Neural crest cell (in vitro differentiated cells): ENCODE measurements at regions not wholly inside any gene's neighbourhood (a gene's known extent, or its start where the extent isn't known, plus 50 kb on each side); places are given as distances from the start of the nearest gene placed in this dataset.
"Not testable (repeated sequence)": the region's sequence is repeated elsewhere in the genome, so short reads cannot be mapped to it uniquely, and the experiment has no call there.

Experiments
- DNase-seq: peaks from one replicate; pipeline ENCODE4 v3.0.0; 2021; ENCODE audit warnings: low read depth, mixed read lengths, low spot score
- H3K27ac Mint-ChIP-seq: one replicate; pipeline ENCODE4 v1.8.0; 2021; ENCODE audit warnings: mild to moderate bottlenecking, mixed read lengths; ENCODE audit not compliant: unreplicated experiment
- H3K27me3 Mint-ChIP-seq: 2 replicates; pipeline ENCODE4 v1.8.0; 2021; ENCODE audit warnings: low read depth, mild to moderate bottlenecking, mixed read lengths
- H3K36me3 Mint-ChIP-seq: 2 replicates; pipeline ENCODE4 v1.8.0; 2021; ENCODE audit warnings: low read depth, mild to moderate bottlenecking, mixed read lengths
- H3K4me1 Mint-ChIP-seq: 2 replicates; pipeline ENCODE4 v1.8.0; 2021; ENCODE audit warnings: mixed read lengths
- H3K4me3 Mint-ChIP-seq: one replicate; pipeline ENCODE4 v1.8.0; 2021; ENCODE audit warnings: mild to moderate bottlenecking, mixed read lengths
- H3K9me3 Mint-ChIP-seq: 2 replicates; pipeline ENCODE4 v1.8.0; 2021; ENCODE audit warnings: mixed read lengths
- CTCF ChIP-seq: fragments of 200-600 bp; sonication (generic); conservative IDR thresholded peaks from 2 replicates; pipeline ENCODE4 v1.5.0; 2021; ENCODE audit warnings: antibody characterized with exemption, mild to moderate bottlenecking

DNA sequence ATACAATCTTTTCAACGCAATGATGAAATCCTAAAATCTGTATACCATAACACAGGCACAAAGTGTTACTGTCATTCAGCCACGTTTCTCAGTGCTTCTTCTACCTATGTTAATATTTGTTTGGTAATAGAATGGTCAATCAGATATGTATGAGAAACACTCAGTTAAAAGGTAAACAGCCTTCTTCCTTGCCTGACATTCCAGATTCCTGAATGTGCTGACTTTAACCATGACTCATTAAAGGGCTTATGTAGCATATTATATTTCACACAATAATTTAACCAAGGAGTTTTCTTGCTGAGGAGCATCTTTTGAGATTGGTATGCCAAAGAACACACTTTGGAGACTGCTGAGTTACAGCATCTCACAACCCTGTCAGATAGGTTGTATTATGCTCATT, 187.6 kb downstream of the CETN3 start:
- no peaks in the 10 kb centered on the region for H3K27me3 Mint-ChIP-seq
- TF ChIP-seq CTCF = no peak
- H3K4me3 Mint-ChIP-seq = no peak overlapping the region
- no peaks in the 10 kb centered on the region for H3K36me3 Mint-ChIP-seq
- H3K4me1 Mint-ChIP-seq = peaks cover 5% of the 10 kb centered on the region
- no peaks in the 10 kb centered on the region for H3K9me3 Mint-ChIP-seq
- H3K27ac Mint-ChIP-seq = no peak overlapping the region
- DNase-seq = no peak

DNA sequence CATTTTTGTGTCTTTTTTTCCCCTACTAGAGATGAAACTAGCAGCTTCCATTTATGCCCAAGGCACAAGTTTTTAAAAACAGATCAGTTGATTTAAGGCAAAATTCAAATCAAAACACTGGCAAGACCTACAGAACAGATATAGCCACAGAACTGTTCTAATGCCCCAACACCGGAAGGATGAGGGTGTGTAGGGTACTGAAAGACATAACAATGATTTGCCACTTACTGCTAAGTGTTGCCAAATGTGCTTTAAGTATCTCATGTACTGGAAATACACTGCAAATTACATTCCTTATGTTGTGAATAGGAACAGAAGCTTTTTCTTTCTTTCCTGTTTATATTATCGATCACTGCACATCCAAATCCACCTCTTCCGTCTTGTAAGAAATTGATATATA, 189.0 kb downstream of the CETN3 start:
- Mint-ChIP-seq H3K27ac (no peak overlapping the region), H3K4me1 (no peaks in the 10 kb centered on the region), H3K27me3 (no peaks in the 10 kb centered on the region), H3K36me3 (peaks cover 5% of the 10 kb centered on the region), H3K4me3 (no peak overlapping the region), H3K9me3 (peaks cover 4% of the 10 kb centered on the region)
- TF ChIP-seq CTCF = no peak
- no peak for DNase-seq

- no peak overlapping the region for H3K27ac Mint-ChIP-seq
- H3K9me3 Mint-ChIP-seq = peaks cover 6% of the 10 kb centered on the region
- no peak overlapping the region for H3K4me3 Mint-ChIP-seq
- H3K4me1 Mint-ChIP-seq = no peaks in the 10 kb centered on the region
- H3K36me3 Mint-ChIP-seq = peaks cover 7% of the 10 kb centered on the region
- no peak for TF ChIP-seq CTCF
- no peaks in the 10 kb centered on the region for H3K27me3 Mint-ChIP-seq
- DNase-seq = no peak
Observed at GRCh38 chr5:90214991-90215390, 194.6 kb downstream of the CETN3 start.

GRCh38 chr5:90208323-90208722, 201.2 kb downstream of the CETN3 start:
- not testable (repeated sequence) for H3K4me1 Mint-ChIP-seq, DNase-seq, H3K36me3 Mint-ChIP-seq, H3K9me3 Mint-ChIP-seq, H3K27me3 Mint-ChIP-seq
- peak overlapping the region; percentile 94 for H3K4me3 Mint-ChIP-seq
- H3K27ac Mint-ChIP-seq = peak overlapping the region; percentile 96

DNA sequence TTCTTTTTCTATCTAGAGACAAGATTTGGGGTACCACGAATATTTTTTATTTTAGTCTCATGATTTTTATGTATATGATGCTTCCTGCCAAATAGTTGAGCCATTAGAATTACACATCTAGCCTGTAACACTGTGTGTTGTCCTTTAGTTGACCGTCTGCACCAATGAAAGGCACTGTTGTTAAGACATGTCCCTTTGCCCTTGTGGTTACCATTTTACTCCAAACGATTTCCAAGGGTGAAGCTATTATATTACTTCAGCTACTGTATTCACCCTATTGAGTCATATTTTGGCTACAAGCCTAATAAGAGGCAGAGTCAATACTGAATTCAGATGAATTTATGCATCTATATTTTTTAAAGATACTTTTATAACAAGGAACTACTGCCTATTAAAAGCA, 207.6 kb downstream of the CETN3 start:
- TF ChIP-seq CTCF = no peak
- no peaks in the 10 kb centered on the region for H3K27me3 Mint-ChIP-seq
- peaks cover 7% of the 10 kb centered on the region for H3K9me3 Mint-ChIP-seq
- DNase-seq = no peak
- H3K4me1 Mint-ChIP-seq = peaks cover 7% of the 10 kb centered on the region
- H3K4me3 Mint-ChIP-seq = no peak overlapping the region
- H3K27ac Mint-ChIP-seq = no peak overlapping the region
- peaks cover 9% of the 10 kb centered on the region for H3K36me3 Mint-ChIP-seq

- H3K27me3 Mint-ChIP-seq = no peaks in the 10 kb centered on the region
Observed at GRCh38 chr5:90193185-90193822, 216.3 kb downstream of the CETN3 start.

More at GRCh38 chr5:90193185-90193822, 216.3 kb downstream of the CETN3 start:
- Mint-ChIP-seq H3K36me3 (peaks cover 14% of the 10 kb centered on the region), H3K4me3 (no peak overlapping the region), H3K9me3 (peaks cover 10% of the 10 kb centered on the region), H3K27ac (no peak overlapping the region), H3K4me1 (peaks cover 33% of the 10 kb centered on the region)
- TF ChIP-seq CTCF = no peak
- no peak for DNase-seq
